ENCODE measurements at regions not wholly inside any gene's neighbourhood (a gene's known extent, or its start where the extent isn't known, plus 50 kb on each side); places are given as distances from the start of the nearest gene placed in this dataset.

DNA sequence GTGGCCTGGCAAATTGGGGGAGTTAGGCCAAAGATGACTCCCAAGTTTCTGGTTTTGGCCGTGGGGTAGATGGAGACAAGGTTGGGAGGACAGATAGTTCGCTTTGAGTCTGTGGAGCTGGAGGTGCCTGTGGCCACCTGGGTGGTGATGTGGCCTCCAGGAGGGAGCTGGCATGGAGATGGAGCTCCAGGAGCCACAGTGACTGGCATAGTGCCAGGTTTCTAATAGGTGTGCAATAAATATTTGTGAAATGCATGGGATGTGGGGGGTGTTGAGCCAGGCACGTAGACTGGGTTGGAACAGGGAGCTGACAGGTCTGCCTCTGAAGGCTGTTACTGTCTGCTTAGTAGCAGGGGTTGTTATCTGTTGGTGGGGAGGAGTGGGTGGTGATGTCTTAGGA lies 102.7 kb downstream of the PAX1 start:
- Histone ChIP-seq H3K9me3 (ENCODE audit: severe bottlenecking) (no peaks in the 10 kb centered on the region), H3K27me3 (ENCODE audit: insufficient read depth, low read depth, severe bottlenecking) (peaks cover 63% of the 10 kb centered on the region), H3K4me3 (ENCODE audit: low read depth, low read length) (no peak overlapping the region), H3K27ac (no peak overlapping the region), H3K36me3 (no peaks in the 10 kb centered on the region)
- DNase-seq = no peak
- TF ChIP-seq, protein P1, sequence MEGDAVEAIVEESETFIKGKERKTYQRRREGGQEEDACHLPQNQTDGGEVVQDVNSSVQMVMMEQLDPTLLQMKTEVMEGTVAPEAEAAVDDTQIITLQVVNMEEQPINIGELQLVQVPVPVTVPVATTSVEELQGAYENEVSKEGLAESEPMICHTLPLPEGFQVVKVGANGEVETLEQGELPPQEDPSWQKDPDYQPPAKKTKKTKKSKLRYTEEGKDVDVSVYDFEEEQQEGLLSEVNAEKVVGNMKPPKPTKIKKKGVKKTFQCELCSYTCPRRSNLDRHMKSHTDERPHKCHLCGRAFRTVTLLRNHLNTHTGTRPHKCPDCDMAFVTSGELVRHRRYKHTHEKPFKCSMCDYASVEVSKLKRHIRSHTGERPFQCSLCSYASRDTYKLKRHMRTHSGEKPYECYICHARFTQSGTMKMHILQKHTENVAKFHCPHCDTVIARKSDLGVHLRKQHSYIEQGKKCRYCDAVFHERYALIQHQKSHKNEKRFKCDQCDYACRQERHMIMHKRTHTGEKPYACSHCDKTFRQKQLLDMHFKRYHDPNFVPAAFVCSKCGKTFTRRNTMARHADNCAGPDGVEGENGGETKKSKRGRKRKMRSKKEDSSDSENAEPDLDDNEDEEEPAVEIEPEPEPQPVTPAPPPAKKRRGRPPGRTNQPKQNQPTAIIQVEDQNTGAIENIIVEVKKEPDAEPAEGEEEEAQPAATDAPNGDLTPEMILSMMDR (IDR thresholded peaks at IDR 0.05; ENCODE audit: low read depth, low read length) = no peak

DNA sequence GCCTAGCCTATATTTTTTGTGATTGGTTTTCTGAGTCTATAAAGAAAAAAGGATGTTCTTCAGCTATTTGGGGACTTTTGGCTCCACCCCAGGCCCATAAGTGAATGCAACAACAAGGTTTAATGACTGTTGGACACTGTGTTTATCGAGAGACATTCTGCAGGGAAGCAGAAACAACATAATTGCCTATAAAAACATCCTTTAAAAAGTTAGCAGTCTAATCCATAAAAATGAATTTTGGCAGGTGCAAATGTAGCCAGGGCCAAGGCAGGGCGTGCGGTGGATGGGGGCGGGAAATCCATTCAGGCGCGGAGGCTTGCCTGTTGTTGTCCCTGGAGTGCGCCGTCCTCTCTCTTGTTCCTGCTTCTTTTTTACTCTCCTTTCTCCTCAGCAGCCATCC lies 99.3 kb downstream of the PAX1 start:
- Histone ChIP-seq H3K27ac (no peak overlapping the region), H3K36me3 (no peaks in the 10 kb centered on the region), H3K4me3 (ENCODE audit: low read depth, low read length) (no peak overlapping the region), H3K27me3 (ENCODE audit: insufficient read depth, low read depth, severe bottlenecking) (peaks cover 64% of the 10 kb centered on the region), H3K9me3 (ENCODE audit: severe bottlenecking) (no peaks in the 10 kb centered on the region)
- DNase-seq = no peak
- TF ChIP-seq, protein P1 (IDR thresholded peaks at IDR 0.05; ENCODE audit: low read depth, low read length) = no peak

DNA sequence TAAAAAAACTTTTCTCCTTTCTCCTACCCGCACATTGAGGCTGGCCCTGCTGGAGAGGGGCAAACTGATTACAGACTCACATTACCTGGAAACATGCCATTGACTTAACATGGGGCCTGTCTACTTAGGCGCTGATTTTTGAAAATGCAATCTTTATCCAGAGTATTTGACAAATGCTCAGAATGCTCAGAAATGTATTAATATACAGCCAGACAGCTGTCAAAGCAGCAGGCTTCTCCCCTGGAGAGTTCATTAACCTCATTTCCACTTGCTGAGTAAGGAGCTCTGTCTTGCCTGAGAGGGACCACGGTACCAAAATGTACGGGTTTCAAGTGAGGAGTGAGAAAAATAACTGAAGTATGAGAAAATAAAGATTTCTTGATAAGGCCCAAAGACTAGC lies 95.7 kb downstream of the PAX1 start:
- TF ChIP-seq, protein P1 (IDR thresholded peaks at IDR 0.05; ENCODE audit: low read depth, low read length) = no peak
- peaks cover 66% of the 10 kb centered on the region for H3K27me3 ChIP-seq (ENCODE audit: insufficient read depth, low read depth, severe bottlenecking)
- no peaks in the 10 kb centered on the region for H3K9me3 ChIP-seq (ENCODE audit: severe bottlenecking)
- H3K36me3 ChIP-seq = no peaks in the 10 kb centered on the region
- no peak for DNase-seq
- no peak overlapping the region for H3K27ac ChIP-seq
- no peak overlapping the region for H3K4me3 ChIP-seq (ENCODE audit: low read depth, low read length)

DNA sequence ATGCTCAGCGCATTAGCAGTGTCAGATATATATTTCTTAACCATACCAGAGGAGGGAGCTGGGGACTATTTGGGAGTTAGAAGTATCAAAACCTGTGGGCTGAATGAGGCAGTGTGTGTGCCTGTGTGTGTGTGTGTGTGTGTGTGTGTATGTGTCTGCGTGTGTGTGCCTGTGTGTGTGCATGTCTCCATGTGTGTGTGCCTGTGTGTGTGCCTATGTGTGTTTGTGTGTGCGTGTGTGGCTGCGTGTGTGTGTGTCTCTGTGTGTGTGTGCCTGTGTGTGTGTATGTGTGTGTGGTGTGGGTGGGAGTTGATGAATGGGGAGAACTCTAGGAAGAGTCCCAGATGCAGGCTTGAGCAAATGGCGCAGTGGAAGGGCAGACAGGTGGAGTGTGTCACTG lies 92.9 kb downstream of the PAX1 start:
- DNase-seq = no peak
- no peak overlapping the region for H3K4me3 ChIP-seq (ENCODE audit: low read depth, low read length)
- TF ChIP-seq, protein P1 (IDR thresholded peaks at IDR 0.05; ENCODE audit: low read depth, low read length) = no peak
- H3K27me3 ChIP-seq (ENCODE audit: insufficient read depth, low read depth, severe bottlenecking) = peaks cover 60% of the 10 kb centered on the region
- H3K27ac ChIP-seq = no peak overlapping the region
- no peaks in the 10 kb centered on the region for H3K36me3 ChIP-seq
- no peaks in the 10 kb centered on the region for H3K9me3 ChIP-seq (ENCODE audit: severe bottlenecking)

DNA sequence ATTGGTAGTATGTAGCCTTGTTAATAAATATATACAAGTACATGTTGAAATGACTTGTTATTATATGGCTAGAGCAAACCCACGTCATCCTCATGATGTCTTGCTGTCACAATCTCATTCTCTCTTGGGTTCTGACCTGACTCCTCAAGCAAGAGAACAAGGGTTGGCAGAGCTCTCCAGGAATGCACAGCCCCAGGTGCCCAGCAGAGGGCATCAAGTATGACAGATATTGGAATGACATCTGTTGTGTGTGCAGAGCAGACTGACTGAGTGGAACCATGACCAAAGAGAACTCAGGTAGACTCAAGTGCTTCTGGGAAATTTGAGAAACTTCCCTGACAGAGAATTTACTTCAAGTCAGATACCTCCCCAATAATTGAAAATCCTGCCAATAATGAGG lies 90.6 kb downstream of the PAX1 start:
- DNase-seq = no peak
- no peaks in the 10 kb centered on the region for H3K9me3 ChIP-seq (ENCODE audit: severe bottlenecking)
- H3K27ac ChIP-seq = no peak overlapping the region
- H3K27me3 ChIP-seq (ENCODE audit: insufficient read depth, low read depth, severe bottlenecking) = peaks cover 53% of the 10 kb centered on the region
- H3K36me3 ChIP-seq = no peaks in the 10 kb centered on the region
- H3K4me3 ChIP-seq (ENCODE audit: low read depth, low read length) = no peak overlapping the region
- TF ChIP-seq, protein P1 (IDR thresholded peaks at IDR 0.05; ENCODE audit: low read depth, low read length) = peak; percentile 43

DNA sequence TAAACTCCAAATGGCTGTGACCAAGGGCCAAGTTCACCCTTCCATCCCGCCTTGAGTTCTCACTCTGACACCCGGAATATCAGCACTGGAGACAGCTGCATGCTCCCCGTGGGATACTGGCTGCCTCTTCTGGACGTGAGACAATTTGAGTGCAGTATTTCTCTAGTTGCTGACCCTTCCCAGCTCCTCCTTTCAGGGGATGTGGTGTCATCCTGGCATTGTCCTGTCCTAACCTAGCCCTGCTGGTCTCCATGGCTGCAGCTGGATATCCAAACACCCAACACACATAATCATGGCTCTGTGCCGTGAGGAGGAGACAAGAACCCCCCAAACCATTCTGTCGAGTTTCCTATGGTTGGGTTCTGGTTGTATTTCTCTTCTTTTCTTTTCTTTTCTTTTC lies 82.6 kb downstream of the PAX1 start:
- Histone ChIP-seq H3K4me3 (ENCODE audit: low read depth, low read length) (no peak overlapping the region), H3K27me3 (ENCODE audit: insufficient read depth, low read depth, severe bottlenecking) (peaks cover 38% of the 10 kb centered on the region), H3K36me3 (no peaks in the 10 kb centered on the region), H3K9me3 (ENCODE audit: severe bottlenecking) (no peaks in the 10 kb centered on the region), H3K27ac (no peak overlapping the region)
- TF ChIP-seq, protein P1 (IDR thresholded peaks at IDR 0.05; ENCODE audit: low read depth, low read length) = no peak
- no peak for DNase-seq

Measured in WERI-Rb-1 (cell line).